ENCODE measurements at regions not wholly inside any gene's neighbourhood (a gene's known extent, or its start where the extent isn't known, plus 50 kb on each side); places are given as distances from the start of the nearest gene placed in this dataset.

DNA sequence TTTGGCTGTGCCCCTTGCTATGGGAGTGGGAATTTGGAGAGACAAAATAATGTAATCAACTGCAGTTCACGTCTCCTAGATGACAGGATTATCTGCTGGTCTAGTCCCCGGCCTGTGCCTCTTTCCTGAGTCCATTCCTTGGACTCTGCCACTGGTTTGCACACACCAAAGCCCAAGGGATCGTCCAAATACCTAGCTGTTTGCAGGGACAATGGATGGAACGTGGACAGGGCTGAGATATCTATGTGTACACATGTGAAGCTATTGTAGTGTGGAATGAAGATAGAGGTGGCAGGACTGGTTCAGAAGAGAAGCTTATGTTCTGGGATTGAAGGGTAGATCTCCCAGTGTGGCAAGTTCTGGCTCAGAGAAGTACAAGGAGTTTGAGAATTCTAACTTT is 198.3 kb upstream of the PITX2 start:
- in situ Hi-C loops (cut with HindIII; ENCODE audit: low pct_ligation_motif_present, low pct_unique_long_range_greater_than_20kb, low sequenced_read_pairs) = no loop called here
- no peak for DNase-seq

DNA sequence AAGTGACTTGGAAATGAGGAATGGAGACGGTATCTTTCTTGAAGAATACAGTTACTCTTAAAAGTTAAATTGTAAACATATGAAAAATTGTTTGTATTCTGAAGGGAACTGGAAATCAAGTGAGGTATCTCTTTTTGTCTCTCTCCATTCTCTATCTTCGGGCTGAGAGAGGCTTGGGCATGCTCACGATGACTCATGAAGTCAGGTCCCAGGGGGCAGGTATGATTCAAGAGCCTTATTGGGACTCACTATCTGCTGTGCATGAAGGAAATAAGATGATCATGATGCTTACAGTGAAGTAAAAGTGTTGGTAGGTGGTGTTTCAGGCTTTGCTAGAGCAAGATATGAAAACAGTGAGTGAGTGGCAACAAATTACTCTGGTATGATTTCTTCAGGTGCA is 200.4 kb upstream of the PITX2 start:
- DNase-seq = no peak
- in situ Hi-C loops (cut with HindIII; ENCODE audit: low pct_ligation_motif_present, low pct_unique_long_range_greater_than_20kb, low sequenced_read_pairs) = no loop called here

- in situ Hi-C loops (cut with HindIII; ENCODE audit: low pct_ligation_motif_present, low pct_unique_long_range_greater_than_20kb, low sequenced_read_pairs) = no loop called here
- DNase-seq = no peak
These were observed 201.5 kb upstream of the PITX2 start for GRCh38 chr4:110824344-110824743.

DNA sequence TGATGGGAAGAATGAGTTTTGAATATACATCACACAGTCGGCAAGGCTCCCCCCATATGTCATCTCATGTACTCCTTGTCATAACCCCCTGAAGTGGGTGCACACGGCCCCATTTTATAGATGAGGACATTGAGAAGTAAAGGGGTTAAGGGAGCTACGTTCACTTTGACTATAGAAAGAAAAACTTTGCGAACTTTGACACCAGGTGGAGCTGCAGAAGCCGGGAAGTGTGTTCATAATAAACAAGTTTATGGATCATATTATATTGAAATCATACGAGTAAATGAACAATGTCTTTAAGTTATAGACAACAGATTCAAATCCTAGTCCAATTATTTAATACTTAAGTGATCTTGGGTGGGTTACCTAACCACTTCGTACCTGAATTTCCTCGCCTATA is 203.8 kb upstream of the PITX2 start:
- DNase-seq = no peak
- in situ Hi-C loops (cut with HindIII; ENCODE audit: low pct_ligation_motif_present, low pct_unique_long_range_greater_than_20kb, low sequenced_read_pairs) = no loop called here

- in situ Hi-C loops (cut with HindIII; ENCODE audit: low pct_ligation_motif_present, low pct_unique_long_range_greater_than_20kb, low sequenced_read_pairs) = no loop called here
These were observed 207.6 kb upstream of the PITX2 start for GRCh38 chr4:110830461-110830860.

GRCh38 chr4:110837896-110838450 is 215.1 kb upstream of the PITX2 start:
- in situ Hi-C loops (cut with HindIII; ENCODE audit: low pct_ligation_motif_present, low pct_unique_long_range_greater_than_20kb, low sequenced_read_pairs) = no loop called here
- no peak for DNase-seq

More at GRCh38 chr4:110830461-110830860, 207.6 kb upstream of the PITX2 start:
- DNase-seq = no peak

GRCh38 chr4:110840221-110840654 is 217.4 kb upstream of the PITX2 start:
- in situ Hi-C loops (cut with HindIII; ENCODE audit: low pct_ligation_motif_present, low pct_unique_long_range_greater_than_20kb, low sequenced_read_pairs) = no loop called here
- no peak for DNase-seq

- in situ Hi-C loops (cut with HindIII; ENCODE audit: low pct_ligation_motif_present, low pct_unique_long_range_greater_than_20kb, low sequenced_read_pairs) = no loop called here
- DNase-seq = no peak
These were observed 225.9 kb upstream of the PITX2 start for GRCh38 chr4:110848787-110849186.

GRCh38 chr4:110849461-110849860 is 226.6 kb upstream of the PITX2 start:
- DNase-seq = no peak

GRCh38 chr4:110850461-110851442 is 227.9 kb upstream of the PITX2 start:
- in situ Hi-C loops (cut with HindIII; ENCODE audit: low pct_ligation_motif_present, low pct_unique_long_range_greater_than_20kb, low sequenced_read_pairs) = no loop called here
- DNase-seq = no peak

More at GRCh38 chr4:110849461-110849860, 226.6 kb upstream of the PITX2 start:
- in situ Hi-C loops (cut with HindIII; ENCODE audit: low pct_ligation_motif_present, low pct_unique_long_range_greater_than_20kb, low sequenced_read_pairs) = no loop called here

GRCh38 chr4:110851989-110852388 is 229.1 kb upstream of the PITX2 start:
- in situ Hi-C loops (cut with HindIII; ENCODE audit: low pct_ligation_motif_present, low pct_unique_long_range_greater_than_20kb, low sequenced_read_pairs) = no loop called here
- no peak for DNase-seq

DNA sequence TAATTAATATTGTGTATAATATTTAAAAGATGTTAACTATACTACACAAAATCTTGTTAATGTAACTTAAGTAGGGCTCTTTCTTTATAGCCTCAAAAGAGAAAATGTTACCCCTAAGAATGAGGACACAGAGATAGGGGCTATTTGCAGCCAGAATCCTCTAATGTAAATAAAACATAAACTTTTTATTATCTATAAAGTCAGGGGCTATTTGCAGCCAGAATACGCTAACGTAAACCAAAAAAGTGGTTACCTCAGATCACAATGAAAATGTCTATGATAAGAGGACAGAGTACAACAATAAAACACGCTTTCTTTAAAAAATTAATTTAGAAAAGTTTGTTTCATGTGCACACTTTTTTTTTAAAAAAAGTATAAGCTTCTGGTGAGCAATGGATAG is 229.9 kb upstream of the PITX2 start:
- in situ Hi-C loops (cut with HindIII; ENCODE audit: low pct_ligation_motif_present, low pct_unique_long_range_greater_than_20kb, low sequenced_read_pairs) = no loop called here
- no peak for DNase-seq

- in situ Hi-C loops (cut with HindIII; ENCODE audit: low pct_ligation_motif_present, low pct_unique_long_range_greater_than_20kb, low sequenced_read_pairs) = no loop called here
- DNase-seq = no peak
These were observed 230.4 kb upstream of the PITX2 start for GRCh38 chr4:110853242-110853641.

GRCh38 chr4:110854021-110854678 is 231.3 kb upstream of the PITX2 start:
- DNase-seq = no peak
- in situ Hi-C loops (cut with HindIII; ENCODE audit: low pct_ligation_motif_present, low pct_unique_long_range_greater_than_20kb, low sequenced_read_pairs) = no loop called here

DNA sequence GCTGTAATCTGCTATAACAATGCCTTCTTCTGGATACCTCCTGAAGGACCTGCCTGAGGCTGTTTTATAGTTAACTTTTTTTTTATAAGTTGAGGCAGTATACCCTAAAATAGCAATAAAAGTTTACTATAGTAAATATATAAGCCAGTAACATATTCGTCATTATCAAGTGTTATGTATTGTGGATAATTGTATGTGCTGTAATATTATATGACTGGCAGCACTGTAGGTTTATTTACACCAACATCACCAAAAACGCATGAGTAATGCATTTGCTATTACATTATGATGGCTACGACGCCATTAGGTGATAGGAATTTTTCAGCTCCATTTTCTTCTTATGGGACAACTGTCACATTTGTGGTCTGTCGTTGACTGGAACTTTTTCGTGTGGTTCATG is 237.2 kb upstream of the PITX2 start:
- in situ Hi-C loops (cut with HindIII; ENCODE audit: low pct_ligation_motif_present, low pct_unique_long_range_greater_than_20kb, low sequenced_read_pairs) = no loop called here
- no peak for DNase-seq

- DNase-seq = no peak
- in situ Hi-C loops (cut with HindIII; ENCODE audit: low pct_ligation_motif_present, low pct_unique_long_range_greater_than_20kb, low sequenced_read_pairs) = no loop called here
These were observed 238.0 kb upstream of the PITX2 start for GRCh38 chr4:110860901-110861300.

DNA sequence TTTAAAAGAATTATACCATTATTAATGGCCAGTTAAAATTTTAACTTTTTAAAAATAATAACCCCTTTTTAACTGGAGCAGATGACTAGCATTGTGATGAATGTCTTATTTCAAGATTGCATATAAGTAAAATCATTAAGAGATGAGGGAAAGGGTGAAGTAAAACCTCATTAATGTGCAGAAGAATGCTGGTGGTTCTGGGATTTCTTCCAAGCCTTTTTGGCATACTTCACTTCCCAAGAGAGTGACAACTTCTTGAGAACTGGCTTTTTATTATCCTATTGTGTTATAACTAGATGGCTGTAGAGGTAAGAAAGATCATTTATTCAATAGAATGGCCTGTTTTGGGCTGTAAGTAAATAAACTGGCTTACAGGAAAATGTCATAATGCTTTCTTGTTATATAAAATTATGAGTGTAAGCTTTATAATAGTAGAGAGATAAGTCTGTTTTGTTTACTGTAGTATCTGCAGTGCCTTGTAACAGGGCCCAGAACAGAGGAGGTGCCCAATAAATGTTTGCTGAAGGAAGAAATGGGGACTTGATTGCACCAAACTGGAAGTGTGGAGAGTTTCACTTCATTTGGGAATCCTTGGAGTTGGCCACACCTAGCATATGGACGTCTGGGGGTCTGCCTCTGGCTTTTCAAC is 242.9 kb upstream of the PITX2 start:
- peak; percentile 13 for DNase-seq
- in situ Hi-C loops (cut with HindIII; ENCODE audit: low pct_ligation_motif_present, low pct_unique_long_range_greater_than_20kb, low sequenced_read_pairs) = no loop called here

DNA sequence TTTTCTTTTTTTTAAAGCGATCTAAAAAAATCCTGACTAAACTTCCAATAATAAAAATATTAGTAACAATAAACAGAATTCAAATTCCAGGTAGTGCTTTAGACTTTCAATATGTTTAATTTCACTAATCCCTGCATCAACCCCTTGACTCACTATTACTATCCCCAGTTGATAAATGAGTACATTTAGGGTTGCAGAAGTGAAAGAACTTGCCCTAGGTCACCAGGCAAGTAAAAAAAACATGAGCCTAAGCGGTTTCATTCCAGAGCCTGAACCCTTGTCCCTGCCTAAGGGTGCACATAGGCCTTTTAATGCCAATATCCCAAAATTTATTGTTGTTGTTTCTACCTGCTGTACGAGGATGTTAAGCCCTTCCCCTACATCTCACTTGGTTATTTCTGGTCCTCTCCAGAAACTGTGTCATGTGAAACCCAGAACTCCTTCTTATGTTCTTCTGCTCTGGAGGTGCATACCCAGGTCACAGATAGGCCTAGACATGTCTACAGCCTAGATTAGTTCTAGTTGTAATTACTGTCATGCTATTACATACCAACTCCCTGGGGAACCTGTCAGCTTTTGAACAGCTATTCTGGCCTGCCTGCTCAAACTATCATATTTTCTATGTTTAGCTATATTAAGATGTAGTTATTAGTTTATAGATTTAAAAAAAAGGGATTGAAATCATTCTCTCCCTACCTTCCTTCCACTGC is 244.5 kb upstream of the PITX2 start:
- in situ Hi-C loops (cut with HindIII; ENCODE audit: low pct_ligation_motif_present, low pct_unique_long_range_greater_than_20kb, low sequenced_read_pairs) = no loop called here
- no peak for DNase-seq

Data from ACHN (cell line).